Fibroblast of skin of scalp (primary cell): ENCODE measurements at regions not wholly inside any gene's neighbourhood (a gene's known extent, or its start where the extent isn't known, plus 50 kb on each side); places are given as distances from the start of the nearest gene placed in this dataset.
"Not testable (repeated sequence)": the region's sequence is repeated elsewhere in the genome, so short reads cannot be mapped to it uniquely, and the experiment has no call there.

Experiments
- DNase-seq: peaks from one replicate; pipeline ENCODE4 v3.0.0-alpha.2; 2013

DNA sequence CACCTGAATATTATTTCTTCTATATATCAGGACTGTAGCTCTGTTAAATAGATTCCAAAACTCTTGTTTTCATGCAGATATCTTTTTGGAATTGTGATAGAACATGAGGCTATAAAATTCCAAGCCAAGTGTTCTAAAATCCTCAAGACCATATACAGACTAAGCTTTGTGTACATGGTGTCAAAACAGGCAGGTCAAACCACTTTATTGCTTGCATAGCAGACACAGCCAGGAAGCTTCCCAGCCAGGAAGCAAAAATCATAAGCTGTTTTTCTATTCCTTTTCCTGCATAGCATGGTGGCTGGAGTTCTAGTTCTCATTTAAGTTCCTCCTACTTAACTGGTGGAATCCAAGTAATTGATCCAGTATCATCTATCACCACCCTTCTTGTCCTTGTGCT lies 353.3 kb downstream of the PAX1 start:
- no peak for DNase-seq

GRCh38 chr20:22055981-22056380 lies 350.5 kb downstream of the PAX1 start:
- DNase-seq = peak; percentile 14

DNA sequence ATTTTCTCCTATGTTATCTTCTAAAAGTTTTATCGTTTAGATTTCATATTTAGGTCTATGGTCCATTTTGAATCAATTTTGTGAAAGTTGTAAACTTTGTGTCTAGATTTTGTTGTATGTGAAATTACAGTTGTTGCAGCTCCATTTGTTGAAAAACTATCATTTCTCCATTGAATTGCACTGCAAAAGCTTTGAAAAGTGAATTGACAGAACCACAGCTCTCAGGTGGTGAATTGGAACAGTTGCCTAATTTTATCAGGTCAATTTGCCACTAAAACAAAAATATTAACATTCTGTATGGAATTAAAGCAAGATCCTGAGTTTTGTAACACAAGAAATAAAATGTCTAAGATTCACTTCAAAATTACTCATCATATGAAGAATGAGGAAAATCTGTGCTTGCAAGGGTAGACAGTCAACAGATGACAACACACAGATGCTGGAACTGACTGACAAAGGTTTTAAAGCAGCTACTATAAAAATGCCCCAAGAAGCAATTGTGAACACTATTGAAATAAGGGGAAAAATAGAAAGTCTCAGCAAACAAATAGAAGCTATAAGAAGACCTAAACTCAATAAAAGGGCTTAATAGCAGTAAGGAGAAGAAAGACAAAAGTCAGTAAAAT lies 346.7 kb downstream of the PAX1 start:
- peak; percentile 52 for DNase-seq

DNA sequence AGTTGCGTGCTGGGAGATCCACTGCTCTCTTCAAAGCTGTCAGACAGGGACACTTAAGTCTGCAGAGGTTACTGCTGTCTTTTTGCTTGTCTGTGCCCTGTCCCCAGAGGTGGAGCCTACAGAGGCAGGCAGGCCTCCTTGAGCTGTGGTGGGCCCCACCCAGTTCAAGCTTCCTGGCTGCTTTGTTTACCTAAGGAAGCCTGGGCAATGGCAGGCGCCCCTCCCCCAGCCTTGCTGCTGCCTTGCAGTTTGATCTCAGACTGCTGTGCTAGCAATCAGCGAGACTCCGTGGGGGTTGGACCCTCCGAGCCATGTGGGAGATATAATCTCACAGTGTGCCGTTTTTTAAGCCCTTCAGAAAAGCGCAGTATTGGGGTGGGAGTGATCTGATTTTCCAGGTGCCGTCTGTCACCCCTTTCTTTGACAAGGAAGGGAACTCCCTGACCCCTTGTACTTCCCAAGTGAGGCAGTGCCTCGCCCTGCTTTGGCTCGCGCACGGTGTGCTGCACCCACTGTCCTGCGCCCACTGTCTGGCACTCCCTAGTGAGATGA lies 340.6 kb downstream of the PAX1 start:
- DNase-seq = not testable (repeated sequence)

DNA sequence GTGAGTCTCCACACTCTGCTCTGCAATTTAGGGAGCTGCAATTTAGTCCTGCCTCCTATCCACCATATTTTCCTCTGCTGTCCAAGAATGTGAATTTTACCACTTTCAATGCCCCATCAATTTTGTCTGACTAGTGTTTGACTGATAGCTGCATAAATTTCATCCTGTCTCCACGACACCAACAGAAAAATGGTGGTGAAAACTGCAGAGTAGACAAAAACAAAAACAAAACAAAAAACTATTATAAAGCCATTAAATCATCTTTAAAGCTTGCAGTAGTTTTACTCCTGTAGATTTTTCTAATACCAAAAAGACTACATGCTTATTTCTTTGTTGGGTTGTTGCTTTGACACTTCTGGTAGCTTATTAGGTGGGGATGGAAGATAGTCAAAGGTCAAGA lies 322.0 kb downstream of the PAX1 start:
- DNase-seq = no peak

- peak; percentile 65 for DNase-seq
Measured at GRCh38 chr20:22020201-22020600, 314.7 kb downstream of the PAX1 start.

DNA sequence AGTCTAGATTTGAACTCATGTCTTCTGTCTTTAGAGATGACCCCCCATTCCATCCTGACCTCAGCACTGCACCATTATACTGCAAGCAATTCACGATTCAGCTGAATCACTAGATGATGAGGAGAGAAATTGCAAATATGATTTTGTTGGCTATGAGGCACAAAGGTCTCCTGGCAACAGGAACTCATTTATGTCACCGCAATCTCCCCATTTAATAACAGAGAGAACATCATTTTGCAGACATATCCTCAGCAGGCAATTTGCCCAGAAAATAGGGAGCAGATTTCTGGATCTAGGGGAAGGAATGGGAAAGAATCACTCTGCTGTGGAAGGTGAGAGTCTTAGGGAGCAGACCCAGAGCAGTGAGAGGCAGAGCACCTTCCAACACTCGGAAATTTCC lies 303.0 kb downstream of the PAX1 start:
- peak; percentile 13 for DNase-seq

GRCh38 chr20:22006306-22006705 lies 300.8 kb downstream of the PAX1 start:
- no peak for DNase-seq

- DNase-seq = no peak
Measured at GRCh38 chr20:22005535-22005934, 300.1 kb downstream of the PAX1 start.

DNA sequence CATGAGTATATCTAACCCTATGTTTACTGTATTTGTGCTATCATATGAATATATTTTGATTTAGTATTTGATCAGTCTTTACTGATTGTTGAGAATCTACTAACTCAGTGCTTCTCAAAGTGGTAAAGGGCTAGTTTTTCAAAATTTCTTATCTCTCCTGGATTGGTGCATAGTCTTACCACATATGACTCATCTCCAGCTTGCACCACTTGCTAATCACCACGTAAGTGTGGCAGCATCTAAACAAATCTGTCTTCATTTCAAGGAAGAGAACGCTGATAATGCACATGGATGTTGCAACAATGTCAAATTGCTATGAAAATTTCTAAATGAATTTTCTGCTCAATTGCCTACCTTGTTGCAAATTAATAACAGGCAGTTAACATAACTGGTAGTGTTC lies 299.5 kb downstream of the PAX1 start:
- DNase-seq = no peak

DNA sequence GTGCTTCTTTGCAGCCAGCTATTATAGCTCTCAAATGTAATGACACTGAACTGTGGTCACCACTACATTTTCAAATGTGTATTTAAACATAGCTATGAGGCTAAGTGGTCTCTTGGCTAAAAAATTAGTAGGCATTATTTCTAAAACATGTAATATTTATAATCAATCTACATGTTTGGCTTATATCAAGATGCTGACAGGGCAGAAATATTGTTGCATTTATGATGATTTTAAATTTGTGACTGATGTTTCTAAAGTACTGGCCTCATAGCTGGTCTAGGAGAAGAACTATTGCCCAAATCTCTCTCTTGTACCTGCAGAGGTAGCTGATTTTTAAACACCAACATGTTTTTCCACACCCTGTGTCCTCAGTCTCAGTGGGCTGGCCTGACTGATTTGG lies 298.2 kb downstream of the PAX1 start:
- DNase-seq = no peak

- DNase-seq = no peak
Measured at GRCh38 chr20:22001886-22002285, 296.4 kb downstream of the PAX1 start.

- no peak for DNase-seq
Measured at GRCh38 chr20:21995461-21995860, 290.0 kb downstream of the PAX1 start.

DNA sequence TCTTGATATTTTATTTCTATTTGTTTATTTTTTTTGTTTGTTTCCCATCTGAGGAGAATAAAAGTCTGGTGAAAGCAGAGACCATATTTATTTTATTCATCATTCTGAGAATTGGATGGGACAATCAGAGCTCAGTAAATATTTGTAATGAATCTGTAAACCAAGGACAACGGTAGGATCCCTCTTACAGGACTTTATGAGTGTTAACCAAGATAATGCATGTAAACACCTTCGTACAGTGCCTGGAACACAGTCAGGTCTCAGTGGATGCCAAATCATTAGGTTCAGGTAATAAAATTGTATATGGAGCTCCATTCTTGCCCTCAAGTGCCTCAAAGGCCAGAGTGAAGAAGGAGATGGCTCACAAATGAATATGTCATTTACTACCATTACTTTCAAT lies 288.7 kb downstream of the PAX1 start:
- no peak for DNase-seq

DNA sequence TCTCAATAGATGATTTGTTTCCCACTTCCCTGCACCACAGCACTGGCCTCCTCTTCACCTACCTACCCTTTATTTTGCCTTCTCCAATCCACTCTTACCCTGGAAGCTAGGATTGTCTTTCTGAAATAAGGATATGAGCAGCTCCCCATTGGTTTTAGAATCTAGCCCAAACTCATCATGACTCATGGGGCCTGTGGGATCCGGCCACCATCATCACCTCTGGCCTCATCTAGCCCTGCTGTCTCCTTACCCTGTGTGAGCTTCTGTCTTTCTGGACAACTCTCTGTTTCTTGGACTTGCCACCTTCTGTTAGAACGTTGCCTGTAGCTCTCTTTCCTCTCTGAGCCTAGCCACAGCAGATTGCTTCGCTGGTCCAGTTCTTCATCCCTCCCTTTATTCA lies 277.1 kb downstream of the PAX1 start:
- DNase-seq = no peak

- peak; percentile 88 for DNase-seq
Measured at GRCh38 chr20:21981597-21982344, 276.3 kb downstream of the PAX1 start.

GRCh38 chr20:21981179-21981578 lies 275.7 kb downstream of the PAX1 start:
- peak; percentile 55 for DNase-seq

- DNase-seq = no peak
Measured at GRCh38 chr20:21971436-21971835, 266.0 kb downstream of the PAX1 start.

DNA sequence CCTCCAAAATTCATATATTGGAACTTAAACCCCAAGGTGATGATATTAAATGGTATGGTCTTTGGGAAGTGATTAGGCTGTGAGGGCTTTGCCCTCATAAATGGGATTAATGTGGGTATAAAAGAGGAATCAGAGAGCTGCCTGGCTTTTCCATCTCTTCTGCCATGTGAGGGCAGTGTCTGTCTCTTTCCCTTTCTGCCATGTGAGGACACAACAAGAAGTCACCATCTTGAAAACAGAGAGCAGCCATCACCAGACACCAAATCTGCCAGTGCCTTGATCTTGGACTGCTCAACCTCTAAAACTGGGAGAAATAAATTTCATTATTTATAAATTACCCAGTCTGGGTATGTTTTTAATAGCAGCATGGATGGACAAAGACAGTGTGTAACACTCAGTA lies 263.0 kb downstream of the PAX1 start:
- DNase-seq = peak; percentile 11

DNA sequence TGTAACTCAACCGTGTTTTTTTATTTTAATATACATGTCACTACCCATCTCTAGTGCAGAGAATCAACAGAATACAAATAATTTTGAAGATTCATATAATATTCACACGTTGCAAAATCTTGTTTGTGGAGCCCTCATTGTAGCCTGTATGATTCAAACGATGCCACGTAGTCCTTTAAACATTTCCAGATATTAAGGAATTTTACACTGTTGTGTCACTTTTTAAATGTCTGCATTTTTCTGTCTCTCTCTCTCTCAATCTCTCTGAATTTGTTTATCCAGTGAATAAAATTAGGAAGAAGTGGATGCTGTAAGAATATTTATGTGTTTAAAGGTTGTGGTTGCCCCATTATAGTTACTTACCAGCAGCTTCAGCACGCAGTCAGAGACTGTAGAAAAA lies 262.0 kb downstream of the PAX1 start:
- peak; percentile 53 for DNase-seq

GRCh38 chr20:21956591-21956990 lies 251.1 kb downstream of the PAX1 start:
- DNase-seq = no peak

- DNase-seq = no peak
Measured at GRCh38 chr20:21947406-21947805, 241.9 kb downstream of the PAX1 start.

GRCh38 chr20:21944227-21944626 lies 238.8 kb downstream of the PAX1 start:
- no peak for DNase-seq
